Ishikawa (cell line): ENCODE measurements at regions not wholly inside any gene's neighbourhood (a gene's known extent, or its start where the extent isn't known, plus 50 kb on each side); places are given as distances from the start of the nearest gene placed in this dataset.

ENCODE experiments used
- CEBPB ChIP-seq: IDR thresholded peaks from 2 replicates; pipeline ENCODE4 v1.6.1; 2012
- EP300 ChIP-seq: IDR thresholded peaks from 2 replicates; pipeline ENCODE4 v1.6.1; 2012; ENCODE audit warnings: borderline replicate concordance
- MAX ChIP-seq: IDR thresholded peaks from 2 replicates; pipeline ENCODE4 v1.6.1; 2012
- NFIC ChIP-seq: IDR thresholded peaks from 2 replicates; pipeline ENCODE4 v1.6.1; 2012
- RAD21 ChIP-seq: IDR thresholded peaks from 2 replicates; pipeline ENCODE4 v1.6.1; 2012; ENCODE audit warnings: low read depth
- REST ChIP-seq: IDR thresholded peaks from 2 replicates; pipeline ENCODE4 v1.6.1; 2012; ENCODE audit warnings: low read depth, mild to moderate bottlenecking
- TEAD4 ChIP-seq: IDR thresholded peaks from 2 replicates; pipeline ENCODE4 v1.6.1; 2012
- ZBTB7A ChIP-seq: IDR thresholded peaks from 2 replicates; pipeline ENCODE4 v1.6.1; 2012; ENCODE audit warnings: low read depth

GRCh38 chr13:76556627-76557026, 329.6 kb downstream of the KCTD12 start:
- TF ChIP-seq EP300 (no peak), TEAD4 (no peak), CEBPB (no peak), REST (no peak), MAX (no peak), NFIC (no peak), RAD21 (no peak), ZBTB7A (no peak)
